ENCODE measurements at regions not wholly inside any gene's neighbourhood (a gene's known extent, or its start where the extent isn't known, plus 50 kb on each side); places are given as distances from the start of the nearest gene placed in this dataset.
"Not testable (repeated sequence)": the region's sequence is repeated elsewhere in the genome, so short reads cannot be mapped to it uniquely, and the experiment has no call there.

DNA sequence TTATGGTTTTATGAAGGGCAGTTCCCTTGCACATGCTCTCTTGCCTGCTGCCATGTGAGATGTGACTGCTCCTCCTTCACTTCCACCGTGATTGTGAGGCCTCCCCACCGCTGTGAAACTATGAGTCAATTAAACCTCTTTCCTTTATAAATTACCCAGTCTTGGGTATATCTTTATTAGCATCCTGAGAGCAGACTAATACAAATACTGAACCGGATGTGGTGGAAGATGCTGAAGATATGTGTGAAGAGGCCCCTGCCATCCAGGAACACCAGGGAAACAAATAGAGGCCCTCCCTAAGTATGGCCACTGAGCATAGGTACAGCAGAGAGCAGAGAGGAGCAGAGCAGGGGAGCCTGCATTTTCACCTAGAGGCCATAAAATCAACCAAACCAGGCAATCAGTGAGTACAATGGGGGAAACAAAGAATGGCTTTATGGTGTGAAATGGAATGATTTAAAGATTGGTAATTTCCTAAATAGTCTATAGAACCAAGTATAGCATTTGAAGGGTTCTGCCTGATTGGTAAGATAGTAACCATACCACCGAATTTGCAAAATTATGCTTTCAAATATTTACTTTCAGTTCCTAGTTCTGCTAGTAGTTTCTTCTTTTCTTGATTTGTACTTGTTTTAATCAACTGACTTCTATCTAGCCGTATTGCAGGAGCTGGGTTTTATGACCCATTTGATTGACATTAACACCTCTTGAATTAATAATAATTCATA, 421.6 kb downstream of the IRX1 start:
- DNase-seq (ENCODE audit: low read depth in 3 of 3) = no peak

DNA sequence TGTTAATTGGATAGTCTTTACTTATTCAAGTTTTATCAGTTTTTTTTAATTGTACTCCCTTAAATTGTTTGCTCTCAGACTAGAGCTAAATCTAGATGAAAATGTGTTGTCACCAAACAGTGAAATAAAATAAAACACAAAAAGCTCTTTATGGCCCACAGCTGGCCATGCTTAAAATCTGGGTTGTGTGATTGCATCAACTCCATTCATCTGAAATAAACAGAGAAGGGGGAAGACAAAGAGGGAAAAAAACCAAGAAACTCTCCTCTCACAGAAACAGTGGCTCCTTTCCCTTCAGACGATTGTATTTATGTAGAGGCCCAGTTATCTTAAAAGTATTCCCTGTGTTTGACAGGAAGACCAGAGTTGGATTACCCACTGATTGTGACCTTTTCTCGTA, 422.4 kb downstream of the IRX1 start:
- no peak for DNase-seq (ENCODE audit: low read depth in 3 of 3)

GRCh38 chr5:4019009-4019769, 423.6 kb downstream of the IRX1 start:
- no peak for DNase-seq (ENCODE audit: low read depth in 3 of 3)

DNA sequence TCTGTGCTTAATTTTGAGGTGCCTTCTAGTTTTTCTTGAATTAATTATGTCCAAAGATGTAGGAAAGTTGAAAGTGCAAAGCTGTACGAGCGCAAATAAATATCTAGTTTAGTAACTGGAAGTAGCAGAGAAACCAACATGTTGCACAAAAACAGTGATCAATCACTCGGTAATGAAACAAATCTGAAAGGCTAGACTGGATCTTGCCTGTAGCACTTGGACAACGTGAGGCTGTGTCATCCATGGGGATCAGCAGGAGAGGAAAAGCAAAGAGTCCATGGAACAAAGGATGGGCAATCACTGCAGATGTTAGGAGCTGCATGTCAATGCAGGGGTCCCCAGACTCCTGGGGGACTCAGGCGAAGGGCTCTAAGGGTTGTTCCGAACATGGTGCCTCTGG, 424.2 kb downstream of the IRX1 start:
- DNase-seq (ENCODE audit: low read depth in 3 of 3) = no peak

GRCh38 chr5:4020400-4020799, 424.8 kb downstream of the IRX1 start:
- no peak for DNase-seq (ENCODE audit: low read depth in 3 of 3)

GRCh38 chr5:4022056-4022670, 426.5 kb downstream of the IRX1 start:
- DNase-seq (ENCODE audit: low read depth in 3 of 3) = no peak

DNA sequence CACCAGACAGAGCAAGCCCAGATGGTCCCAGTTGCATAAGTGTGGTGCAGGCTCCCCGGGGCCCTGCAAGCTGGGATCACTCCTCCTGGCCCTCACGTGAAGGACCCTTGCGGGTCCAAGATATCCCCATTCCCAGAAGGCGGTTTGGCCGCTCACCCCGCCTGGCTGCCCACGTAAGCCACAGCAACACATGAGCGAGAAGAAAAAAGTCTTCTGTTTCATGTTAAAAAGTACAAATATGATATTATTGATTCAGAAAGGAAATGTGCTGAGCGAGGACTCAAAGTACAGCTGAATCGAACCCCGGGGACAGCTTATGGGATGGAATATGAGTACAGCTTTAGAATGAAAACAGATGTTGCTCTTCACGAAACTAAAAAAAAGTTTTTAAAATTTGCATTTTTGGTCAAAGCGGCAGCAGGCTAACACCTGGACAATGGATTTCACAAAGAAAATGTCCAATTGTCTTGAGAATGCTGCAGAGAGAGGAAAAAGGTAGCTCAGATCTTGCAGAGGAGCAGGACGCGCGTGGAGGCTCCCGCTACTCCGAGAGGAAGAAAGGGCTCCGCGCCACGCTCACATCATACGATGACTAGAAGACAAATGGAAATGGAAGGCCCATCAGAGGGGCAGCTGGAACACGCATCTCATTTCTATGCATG, 427.6 kb downstream of the IRX1 start:
- DNase-seq (ENCODE audit: low read depth in 3 of 3) = no peak

- DNase-seq (ENCODE audit: low read depth in 3 of 3) = no peak
Measured at GRCh38 chr5:4023753-4024335, 428.2 kb downstream of the IRX1 start.

- DNase-seq (ENCODE audit: low read depth in 3 of 3) = no peak
Measured at GRCh38 chr5:4027088-4027734, 431.6 kb downstream of the IRX1 start.

DNA sequence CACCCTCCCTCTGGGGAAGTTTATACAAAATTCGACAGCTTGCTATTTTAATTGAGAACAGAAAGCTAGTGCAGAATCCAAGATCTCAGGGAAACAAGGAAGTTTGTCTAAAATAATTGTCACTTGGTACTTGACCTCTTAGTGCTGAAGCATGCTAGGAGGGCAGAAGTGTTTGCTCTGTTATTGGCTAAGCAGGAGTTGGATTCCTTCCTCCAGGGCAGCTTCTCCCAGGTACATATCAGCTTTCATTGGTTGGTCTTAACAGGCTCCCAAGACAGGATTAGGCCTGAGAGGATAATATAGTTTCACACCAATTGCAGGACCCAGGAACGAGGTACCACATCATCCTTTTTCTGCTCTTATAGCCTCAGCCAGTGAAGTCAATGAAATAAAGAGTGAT, 432.8 kb downstream of the IRX1 start:
- no peak for DNase-seq (ENCODE audit: low read depth in 3 of 3)

DNA sequence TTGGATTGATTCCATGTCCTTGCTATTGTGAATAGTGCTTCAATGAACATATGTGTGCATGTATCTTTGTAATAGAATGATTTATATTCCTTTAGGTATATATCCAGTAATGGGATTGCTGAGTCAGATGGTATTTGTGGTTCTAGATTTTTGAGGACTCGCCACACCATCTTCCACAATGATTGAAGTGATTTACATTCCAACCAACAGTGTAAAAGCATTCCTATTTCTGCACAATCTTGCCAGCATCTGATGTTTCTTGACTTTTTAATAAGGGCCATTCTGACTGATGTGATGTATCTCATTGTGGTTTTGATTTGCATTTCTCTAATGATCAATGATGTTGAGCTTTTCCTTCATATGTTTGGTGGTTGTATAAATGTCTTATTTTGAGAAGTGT, 437.9 kb downstream of the IRX1 start:
- not testable (repeated sequence) for DNase-seq (ENCODE audit: low read depth in 3 of 3)

DNA sequence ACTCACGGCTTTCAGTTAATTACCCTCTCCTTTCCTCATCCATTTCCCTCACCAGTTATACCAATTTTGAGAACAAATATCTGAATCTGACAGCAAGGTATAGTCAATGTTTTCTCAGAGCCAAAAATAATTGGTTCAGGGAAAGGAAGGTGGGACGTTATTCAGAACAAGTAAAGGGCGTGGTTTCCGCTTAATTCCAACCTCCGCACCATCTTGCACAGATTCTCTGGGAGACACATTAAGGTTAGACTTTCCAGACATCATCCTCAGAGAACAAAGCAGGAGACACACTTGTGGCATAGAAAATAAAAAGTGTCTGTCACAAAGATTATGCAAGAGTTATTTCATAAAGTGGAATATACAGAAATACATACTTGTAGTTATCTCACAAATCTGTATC, 441.2 kb downstream of the IRX1 start:
- DNase-seq (ENCODE audit: low read depth in 3 of 3) = no peak

GRCh38 chr5:4038994-4039393, 443.4 kb downstream of the IRX1 start:
- no peak for DNase-seq (ENCODE audit: low read depth in 3 of 3)

DNA sequence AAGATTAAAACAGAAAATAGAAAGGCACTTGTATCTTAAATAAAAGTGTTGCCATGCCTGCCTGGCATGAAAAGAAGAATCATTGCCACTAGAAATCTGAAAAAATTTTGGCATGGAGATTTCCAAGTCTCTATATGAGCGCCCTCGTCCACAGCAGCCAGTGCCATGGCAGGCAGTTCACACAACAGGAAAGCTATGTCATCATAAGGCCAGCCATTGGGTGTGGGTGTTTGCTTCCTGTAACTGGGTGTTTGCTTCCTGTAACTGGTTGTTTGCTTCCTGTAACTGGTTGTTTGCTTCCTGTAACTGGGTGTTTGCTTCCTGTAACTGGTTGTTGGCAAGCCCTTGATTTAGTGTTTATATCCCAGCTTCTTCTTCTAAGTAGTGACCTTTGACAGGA, 446.7 kb downstream of the IRX1 start:
- DNase-seq (ENCODE audit: low read depth in 3 of 3) = no peak

DNA sequence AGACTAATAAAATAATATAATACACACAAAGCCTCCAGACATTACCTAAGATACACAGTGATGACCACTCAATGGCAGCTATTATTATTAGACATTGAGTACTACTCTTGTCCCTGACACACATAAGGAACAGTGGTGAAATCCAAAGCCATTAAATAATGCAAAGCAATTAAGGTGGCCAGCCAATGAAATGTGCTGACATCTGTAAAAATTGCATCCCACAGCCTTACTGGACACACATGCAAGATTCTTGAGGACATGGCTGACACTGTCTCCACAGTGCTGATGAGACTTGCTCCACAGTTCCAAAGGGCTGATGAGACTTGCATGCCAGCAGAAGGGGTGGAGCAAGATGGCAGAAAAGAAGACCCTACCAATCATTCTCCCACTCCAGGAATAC, 447.5 kb downstream of the IRX1 start:
- no peak for DNase-seq (ENCODE audit: low read depth in 3 of 3)

DNA sequence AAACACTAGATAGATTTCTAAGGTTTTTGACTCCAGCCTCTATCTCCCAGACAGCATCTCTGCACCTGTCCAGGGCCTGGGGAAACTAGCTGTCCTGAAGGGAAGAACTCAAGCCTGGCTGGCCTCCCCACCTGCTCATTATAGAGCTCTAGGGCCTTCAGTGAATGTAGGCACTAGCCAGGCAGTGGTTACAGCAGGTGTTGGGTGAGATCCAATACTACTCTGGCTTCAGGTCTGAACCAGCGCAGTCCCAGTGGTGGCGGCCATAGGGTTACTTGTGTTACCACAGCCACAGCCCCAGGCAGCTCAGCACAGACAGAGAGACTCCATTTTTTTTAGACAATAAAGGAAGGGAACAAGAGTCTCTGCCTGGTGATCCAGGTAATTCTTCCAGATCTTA, 449.2 kb downstream of the IRX1 start:
- no peak for DNase-seq (ENCODE audit: low read depth in 3 of 3)

DNA sequence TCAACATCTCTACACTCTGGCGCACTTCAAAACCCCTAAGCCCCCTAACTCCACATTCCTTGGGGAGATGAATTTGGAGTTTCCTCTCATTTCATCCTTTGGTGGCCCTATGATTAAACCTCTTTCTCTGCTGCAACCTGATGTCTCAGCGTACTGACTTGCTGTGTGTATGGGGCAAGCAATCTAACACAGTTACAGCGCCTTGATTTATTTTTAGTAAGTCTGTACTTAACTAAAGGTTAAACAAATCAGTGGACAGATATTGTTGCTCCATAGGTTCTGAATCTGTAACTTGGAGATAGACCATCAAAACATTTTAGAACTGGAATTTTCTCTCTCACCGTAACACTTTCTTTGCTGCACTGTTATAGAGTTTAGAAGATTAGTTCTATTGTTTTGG, 452.8 kb downstream of the IRX1 start:
- DNase-seq (ENCODE audit: low read depth in 3 of 3) = no peak

GRCh38 chr5:4050203-4050602, 454.6 kb downstream of the IRX1 start:
- no peak for DNase-seq (ENCODE audit: low read depth in 3 of 3)

- no peak for DNase-seq (ENCODE audit: low read depth in 3 of 3)
Measured at GRCh38 chr5:4053136-4053535, 457.5 kb downstream of the IRX1 start.

- DNase-seq (ENCODE audit: low read depth in 3 of 3) = no peak
Measured at GRCh38 chr5:4054092-4054491, 458.5 kb downstream of the IRX1 start.

GRCh38 chr5:4058899-4059298, 463.3 kb downstream of the IRX1 start:
- DNase-seq (ENCODE audit: low read depth in 3 of 3) = no peak
